ENCODE measurements at regions not wholly inside any gene's neighbourhood (a gene's known extent, or its start where the extent isn't known, plus 50 kb on each side); places are given as distances from the start of the nearest gene placed in this dataset.
A peak's percentile ranks its signal among the peaks of the same experiment; 100 is the strongest.
"Not testable (repeated sequence)": the region's sequence is repeated elsewhere in the genome, so short reads cannot be mapped to it uniquely, and the experiment has no call there.

DNA sequence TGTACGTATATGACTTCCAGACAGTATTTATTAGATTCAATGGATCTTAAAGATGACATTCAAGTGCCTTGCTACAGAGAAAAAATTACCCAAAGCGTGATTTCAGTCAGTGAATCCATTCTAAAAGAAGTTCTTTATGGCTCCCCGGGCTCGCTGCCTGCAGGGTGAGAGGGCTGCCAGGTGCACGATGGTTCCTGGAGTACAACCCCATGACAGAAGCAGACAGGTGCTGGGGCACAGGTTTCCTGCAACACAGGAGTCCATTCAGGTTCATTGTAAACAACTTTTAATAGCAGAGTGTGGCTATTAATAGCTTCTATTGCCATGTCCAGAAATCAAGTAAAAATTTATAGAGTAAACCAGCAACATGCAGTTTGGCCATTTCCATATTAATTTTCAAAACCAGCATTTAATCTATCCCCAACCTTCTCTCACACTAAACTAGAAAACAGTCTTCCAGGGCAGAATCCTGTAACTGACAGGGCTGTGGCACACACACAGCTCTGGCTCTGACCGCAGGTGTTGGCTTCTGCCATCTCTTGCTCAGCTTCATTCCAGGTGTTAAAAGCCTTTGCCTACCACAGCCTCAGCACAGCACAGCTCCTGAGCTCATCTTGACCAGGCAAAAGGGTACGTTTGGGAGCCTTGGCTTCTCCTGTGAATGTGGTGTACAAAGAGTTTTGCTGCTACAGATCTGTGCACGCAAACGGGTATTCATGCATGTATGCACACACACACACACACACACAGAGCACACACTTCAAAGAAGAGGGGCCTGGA, 185.9 kb downstream of the MEX3B start:
- DNase-seq = peak; percentile 90

DNA sequence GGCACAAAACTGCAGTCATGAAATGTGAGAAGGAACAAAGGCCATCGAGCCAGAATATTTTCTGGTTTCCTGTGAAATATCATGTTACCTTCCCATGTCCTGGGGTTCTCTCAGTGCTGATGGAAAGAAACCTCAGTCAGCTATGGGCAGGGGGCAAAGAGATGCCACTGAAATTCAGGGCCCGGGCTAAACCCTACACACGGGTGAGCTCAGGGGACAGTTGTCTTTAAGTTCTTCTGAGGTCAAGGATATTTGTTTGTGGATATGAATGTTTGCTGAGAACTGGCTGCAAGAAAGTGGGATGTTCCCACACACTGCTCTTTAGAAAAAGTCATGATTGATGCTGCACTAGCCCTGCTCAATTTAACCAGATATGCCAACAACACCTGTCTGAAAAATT, 187.2 kb downstream of the MEX3B start:
- peak; percentile 17 for DNase-seq

DNA sequence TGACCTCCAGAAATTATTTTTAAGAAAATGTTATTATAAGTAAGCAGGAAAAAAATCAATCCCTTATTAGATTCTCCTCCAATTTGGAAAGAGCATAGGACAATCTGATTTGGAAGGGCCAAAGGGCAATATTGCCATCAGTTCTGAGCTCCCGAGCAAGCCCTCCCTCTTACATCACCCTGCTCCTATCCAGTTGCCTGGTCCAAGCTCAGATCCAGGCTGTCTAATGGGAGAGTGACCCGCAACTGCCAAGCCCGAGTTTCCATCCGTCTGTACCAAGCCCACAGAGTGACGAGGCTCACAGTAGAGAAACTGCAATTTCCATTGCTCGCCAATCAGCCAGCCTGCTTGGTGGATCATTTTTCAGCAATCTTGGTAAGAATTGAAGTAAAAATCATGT, 187.7 kb downstream of the MEX3B start:
- no peak for DNase-seq

DNA sequence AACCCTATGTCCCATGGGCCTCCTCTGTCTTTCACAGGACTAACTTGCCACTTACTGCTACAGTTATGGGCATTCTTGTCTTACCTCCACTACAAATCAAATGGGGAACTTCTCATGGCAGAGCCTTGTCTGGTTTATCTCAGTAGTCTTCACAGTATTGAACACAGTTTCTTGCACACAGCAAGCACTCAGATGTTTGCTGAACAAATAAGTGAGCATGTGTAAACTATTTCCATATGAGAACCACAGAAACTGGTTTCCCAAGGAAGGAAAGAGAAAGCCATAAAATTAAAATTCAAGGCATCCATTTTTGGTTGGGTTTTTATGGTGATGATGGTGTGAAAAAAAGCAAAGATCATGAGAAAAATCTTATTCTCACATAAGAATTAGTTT, 189.2 kb downstream of the MEX3B start:
- no peak for DNase-seq

DNA sequence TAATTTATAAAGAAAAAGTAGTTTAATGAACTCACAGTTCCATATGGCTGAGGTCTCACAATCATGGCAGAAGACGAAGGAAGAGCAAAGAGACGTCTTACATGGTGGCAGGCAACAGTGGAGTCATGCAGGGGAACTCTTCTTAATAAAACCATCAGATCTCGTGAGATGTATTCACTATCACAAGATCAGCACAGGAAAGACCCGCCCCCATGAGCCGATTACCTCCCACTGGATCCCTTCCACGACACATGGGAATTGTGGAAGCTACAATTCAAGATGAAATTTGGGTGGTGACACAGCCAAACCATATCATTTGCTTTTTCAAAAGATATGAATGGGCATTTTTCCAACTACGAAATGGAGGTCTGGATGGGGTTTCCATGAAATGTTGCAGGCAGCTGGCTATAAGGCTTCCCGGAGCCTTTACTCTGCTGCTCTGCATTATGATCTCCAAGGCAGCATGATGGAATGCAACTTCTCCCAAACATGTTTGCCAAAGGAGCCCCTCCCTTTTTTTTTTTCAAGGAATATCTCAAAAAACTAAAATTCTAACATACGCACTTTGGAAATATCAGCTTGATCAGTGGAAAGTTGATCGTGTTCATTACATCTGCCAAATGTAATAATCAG, 189.7 kb downstream of the MEX3B start:
- no peak for DNase-seq

DNA sequence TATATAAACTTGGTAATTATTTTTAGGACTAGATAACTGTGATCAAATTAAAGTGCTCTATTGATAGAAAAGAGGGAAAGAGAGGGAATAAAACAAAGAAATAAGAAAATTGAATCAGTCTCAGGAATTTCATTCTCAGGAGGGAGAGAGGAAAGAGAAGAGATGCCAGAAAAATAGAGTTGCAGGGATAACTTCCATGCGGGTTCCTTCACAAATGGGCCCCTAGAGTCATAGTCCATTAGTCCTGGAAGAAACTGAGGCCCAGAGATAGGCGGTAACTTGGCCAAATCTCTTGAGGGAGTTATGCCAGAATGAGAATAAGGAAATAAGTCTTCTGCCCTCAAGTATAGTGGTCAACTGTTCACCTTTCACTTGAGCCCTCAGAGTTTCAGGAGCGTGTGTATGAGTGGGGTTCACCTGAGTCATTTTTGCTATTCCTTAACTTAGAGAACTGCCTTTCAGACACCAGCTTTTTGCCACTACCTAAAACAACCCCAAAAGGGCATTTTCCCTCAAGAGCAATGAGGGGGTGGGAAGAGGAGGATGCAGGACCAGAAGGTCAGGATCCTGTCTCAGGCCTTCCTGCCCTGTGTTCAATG, 192.6 kb downstream of the MEX3B start:
- DNase-seq = no peak

DNA sequence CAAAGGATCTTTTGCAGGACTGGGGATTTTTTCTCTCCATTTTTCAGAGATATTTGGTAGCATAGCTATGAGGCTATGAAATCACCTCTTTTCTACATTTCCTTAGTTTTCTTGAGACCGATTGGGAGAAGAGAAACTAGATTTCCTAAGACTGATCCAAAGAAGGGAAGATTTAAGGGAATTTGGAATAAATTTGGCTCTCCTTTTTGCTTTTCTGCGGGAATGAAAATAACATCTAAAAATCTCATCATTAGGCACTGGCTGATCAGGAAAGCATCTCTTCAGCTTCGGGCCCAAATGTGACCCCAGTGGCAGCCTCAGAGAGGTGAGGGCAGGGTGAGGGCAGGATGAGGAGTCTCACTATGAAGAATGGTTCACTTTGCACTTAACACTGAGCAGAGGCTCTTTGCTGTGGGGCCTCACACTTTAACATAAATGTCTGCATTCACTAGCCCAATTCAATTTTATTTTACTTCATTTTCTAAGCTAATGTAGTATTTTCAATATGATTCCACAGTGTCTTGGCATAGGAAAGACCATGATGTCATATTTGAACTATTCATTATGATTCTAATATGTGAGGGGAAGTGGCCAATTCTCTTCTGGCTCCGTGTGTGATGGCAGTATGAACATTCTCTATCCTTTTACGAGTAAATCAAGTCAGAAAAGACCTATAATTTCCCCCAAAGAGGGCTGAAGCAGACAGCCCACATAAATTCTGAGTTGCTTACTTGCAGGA, 193.2 kb downstream of the MEX3B start:
- no peak for DNase-seq

DNA sequence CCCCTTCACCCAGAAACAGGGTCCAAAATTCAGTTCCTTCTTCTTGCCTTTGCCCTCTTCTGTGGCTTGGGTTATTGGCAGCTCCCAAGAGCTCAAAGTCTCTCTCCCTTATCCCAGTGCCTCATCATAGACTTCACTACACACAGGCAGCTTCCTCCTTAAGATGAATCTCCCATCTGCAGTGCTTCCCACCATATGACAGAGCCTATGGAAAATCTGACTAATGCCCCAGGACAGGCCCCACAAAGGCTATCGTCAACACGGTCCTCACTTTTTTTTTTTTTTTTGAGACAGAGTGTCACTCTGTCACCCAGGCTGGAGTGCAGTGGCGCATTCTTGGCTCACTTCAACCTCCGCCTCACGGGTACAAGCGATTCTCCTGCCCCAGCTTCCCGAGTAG, 194.1 kb downstream of the MEX3B start:
- no peak for DNase-seq

DNA sequence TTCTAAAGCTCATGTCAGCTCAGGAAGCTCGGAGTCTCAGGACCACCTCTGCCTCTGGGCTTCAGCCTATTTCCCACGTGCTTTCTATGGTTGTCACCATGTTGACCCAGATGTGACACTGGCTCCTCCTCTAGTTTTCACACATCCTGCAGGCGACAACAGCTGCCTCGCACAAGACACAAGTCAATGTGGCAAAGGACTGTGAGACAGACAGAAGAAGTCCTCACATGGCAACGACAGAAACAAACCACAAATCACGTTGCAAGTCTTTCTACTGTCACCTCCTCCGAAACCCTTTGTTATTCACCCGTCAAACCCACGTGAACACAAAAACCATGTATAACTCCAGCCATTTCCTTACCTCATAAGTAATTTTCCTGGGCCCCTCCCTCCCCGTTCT, 194.5 kb downstream of the MEX3B start:
- no peak for DNase-seq

DNA sequence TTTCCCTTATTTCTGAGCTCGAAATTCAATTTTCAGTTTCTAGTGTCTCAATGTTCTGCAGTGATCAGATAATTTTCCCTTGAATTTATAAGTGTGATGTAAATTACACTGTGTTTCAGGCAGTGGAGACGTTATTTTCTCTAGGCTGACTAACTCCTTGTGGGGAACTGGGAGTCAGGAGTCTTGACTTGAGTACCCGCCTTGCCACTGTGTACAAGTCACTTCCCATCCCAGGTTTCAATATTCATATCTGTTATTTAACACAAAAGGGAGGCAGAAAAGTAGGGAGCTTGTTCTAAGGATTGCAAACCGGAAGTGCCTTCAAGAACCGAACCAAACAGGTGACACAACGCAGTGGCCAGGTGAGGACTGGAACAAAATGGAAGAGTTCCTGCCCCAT, 196.5 kb downstream of the MEX3B start:
- DNase-seq = no peak

DNA sequence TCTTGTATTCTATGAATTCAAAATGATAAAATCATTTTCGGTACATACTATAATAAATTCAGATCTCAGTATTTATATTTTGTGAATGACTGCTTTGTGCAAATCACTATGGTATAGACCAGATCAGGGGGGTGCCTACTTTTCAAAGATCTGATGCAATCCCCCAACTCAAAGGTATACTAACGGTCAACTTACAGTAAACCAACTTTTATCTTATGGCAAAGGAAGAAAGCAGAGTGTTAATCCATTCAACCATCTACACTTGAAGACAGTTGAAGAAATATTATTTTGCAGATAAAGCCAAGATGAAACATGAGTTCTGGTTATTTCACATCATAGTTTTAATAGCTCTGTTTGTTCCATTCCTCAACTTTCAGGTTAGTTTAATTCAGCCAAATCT, 197.1 kb downstream of the MEX3B start:
- no peak for DNase-seq

DNA sequence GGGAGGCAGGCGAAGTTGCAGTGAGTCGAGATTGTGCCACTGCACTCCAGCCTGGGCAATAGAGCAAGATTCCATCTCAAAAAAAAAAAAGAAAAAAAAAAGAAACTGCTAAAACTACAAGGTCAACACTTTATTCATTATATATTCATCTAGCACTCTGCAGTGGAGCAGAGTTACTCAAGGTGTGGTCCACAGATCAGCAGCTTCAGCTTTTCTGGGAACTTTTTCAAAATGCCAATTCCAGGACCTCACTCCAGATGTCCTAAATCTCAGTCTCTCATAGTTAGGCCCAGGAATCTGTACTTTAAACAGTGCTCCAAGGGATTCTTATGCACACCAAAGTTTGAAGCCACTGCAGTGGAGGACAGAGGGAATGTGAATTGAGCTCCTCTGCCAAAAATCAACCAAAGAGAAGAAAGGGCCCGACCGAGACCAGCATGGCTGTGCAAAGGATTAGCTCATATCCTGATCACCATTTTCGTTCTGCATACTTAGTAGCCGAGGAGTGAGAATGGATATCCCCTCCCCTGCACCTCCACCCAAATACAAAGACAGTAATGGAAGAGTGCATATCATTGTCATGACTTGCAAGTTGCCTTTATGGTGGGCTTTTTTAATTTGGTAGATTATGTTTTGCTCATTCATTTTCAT, 201.9 kb downstream of the MEX3B start:
- no peak for DNase-seq

DNA sequence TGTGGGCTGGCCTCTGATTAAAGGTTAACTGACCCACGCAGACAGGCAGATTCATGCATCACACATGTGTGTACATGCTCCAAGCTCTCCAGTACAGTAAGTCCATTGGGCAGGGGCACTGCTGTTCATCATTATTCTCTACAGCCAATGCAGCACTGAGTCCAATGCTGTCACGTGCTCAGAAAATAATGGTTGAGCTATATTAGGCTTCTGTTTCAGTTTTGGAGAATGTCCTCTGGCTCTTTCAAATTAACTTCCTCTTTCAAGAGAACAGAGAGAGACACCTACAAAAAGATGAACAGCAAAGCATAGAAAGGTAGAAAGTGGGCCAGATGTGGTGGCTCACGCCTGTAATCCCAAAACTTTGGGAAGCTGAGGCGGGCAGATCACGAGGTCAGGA, 202.6 kb downstream of the MEX3B start:
- no peak for DNase-seq

DNA sequence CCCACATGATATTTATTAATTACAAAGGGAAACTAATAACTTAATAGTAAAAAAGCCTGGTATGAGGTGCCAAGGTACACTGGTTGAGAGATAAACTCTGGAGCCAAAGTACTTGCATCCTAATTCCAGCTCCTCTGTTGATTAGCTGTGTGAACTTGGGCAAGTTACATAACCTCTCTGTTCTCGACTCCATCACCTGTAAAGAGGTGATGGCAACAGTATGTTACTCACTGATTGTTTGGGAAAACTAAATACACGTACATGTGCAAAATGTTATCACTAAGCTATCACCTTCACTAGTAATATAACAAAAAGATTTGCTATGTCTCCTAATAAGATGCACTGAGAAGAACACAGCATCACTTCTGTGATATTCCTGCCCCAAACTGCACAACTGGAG, 206.4 kb downstream of the MEX3B start:
- no peak for DNase-seq

DNA sequence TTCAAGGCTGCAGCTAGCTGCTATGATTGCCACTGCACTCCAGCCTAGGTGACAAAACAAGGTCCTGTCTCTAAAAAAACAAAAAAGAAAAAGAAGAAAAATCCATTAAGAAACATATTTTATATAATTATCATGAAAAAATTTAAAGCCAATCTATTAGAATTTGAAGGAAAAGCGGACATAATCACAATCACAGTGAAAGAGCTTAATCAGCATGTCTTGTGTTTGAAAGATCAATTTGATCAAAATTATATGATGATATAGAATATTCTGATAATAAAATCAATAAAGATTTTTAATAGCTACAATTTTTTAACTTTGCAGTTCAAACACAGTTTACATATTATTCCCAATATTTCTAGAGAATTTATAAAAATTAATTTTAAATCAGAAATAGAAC, 210.1 kb downstream of the MEX3B start:
- no peak for DNase-seq

DNA sequence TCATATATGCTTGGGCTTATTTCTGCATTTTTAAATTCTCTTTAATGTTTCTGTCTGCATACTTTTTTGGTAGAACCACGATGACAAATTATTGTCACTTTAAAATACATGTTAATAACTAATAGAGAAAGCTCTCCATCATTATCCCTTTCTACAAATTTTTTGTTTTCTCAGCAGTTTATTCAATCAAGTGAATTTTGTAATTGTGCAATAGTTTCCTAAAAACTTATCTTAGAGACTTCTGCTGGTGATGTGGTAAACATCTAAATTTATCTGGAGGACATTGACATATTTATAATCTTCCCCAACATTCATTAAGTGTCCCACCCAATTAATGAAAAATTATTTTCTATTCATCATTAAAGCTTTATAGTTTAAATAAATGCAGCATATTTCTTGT, 215.3 kb downstream of the MEX3B start:
- DNase-seq = no peak

DNA sequence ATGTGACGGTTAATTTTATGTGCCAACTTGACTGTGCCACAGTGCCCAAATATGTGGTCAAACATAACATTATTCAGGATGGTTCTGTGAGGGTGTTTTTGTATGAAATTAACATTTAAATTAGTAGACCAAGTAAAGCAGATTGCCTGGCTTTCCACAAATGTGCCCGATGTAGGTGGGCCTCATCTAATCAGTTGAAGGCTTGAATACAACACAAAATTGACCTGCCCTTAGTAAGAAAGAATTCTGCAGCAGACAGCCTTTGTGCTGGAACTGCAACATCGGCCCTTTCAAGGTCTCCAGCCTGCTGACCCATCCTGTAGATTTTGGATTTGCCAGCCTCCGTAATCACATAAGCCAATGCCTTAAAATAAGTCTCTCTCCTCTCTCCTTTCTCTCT, 215.9 kb downstream of the MEX3B start:
- DNase-seq = no peak

DNA sequence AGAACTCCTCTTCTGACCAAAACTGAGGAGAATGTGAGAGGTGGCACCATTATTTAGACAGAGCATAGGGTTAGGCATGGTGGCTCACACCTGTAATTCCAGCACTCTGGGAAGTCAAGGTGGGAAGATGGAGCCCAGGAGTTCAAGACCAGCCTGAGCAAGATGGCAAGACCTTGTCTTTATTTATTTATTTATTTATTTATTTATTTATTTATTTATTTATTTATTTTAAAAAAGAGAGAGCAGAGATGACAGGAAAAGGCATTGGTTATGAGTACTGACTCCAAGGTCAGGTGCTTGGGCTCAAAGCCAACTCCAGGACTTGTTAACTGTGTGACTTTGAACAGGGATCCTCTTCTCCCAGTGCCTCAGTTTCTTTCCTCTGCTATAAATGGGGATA, 217.7 kb downstream of the MEX3B start:
- DNase-seq = no peak

DNA sequence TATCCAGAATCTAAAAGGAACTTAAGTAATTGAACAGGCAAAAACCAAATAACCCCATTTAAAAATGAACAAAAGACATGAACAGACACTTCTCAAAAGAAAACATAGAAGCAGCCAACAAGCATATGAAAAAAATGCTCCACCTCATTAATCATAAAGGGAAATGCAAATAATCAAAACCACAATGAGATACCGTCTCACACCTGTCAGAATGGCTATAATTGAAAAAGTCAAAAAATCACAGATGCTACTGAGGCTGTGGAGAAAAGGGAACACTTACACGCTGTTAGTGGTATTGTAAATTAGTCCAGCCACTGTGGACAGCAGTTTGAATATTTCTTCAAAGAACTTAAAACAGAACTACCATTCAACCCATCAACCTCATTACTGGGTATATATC, 220.7 kb downstream of the MEX3B start:
- peak; percentile 45 for DNase-seq

DNA sequence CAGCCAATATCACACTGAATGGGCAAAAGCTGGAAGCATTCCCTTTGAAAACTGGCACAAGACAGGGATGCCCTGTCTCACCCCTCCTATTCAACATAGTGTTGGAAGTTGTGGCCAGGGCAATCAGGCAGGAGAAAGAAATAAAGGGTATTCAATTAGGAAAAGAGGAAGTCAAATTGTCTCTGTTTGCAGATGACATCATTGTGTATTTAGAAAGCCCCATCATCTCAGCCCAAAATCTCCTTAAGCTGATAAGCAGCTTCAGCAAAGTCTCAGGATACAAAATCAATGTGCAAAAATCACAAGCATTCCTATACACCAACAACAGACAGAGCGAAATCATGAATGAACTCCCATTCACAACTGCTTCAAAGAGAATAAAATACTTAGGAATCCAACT, 223.2 kb downstream of the MEX3B start:
- not testable (repeated sequence) for DNase-seq

DNA sequence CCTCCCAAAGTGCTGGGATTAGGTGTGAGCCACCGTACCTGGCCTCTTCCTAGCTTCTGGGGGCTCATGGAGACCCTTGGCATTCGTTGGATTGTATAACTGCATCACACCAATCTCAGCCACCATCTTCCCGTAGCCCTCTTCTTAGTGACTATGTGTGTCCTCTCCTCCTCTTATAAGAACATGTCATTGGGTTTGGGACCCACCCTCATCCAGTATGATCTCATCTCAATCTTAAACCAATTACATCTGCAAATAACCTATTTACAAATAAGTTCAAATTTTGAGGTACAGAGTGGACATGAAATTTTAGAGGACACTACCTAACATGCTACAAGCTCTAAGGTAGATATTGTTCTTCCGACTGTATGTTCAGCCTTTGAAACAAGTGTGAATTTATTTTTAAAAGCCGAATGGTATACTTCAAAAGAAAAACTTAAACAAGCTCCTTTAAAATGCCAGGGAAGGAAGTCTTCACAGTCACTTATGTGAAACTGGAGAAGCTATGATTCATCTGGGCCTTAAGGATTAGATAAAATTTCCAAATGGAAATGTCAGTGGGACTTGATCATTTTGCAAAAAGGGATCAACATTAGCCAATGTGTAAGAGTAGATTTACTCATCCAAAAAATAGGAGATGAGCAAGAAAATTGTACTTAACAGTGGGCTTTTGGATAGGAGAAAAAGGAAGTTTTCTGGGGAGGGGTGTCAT, 225.7 kb downstream of the MEX3B start:
- no peak for DNase-seq

DNA sequence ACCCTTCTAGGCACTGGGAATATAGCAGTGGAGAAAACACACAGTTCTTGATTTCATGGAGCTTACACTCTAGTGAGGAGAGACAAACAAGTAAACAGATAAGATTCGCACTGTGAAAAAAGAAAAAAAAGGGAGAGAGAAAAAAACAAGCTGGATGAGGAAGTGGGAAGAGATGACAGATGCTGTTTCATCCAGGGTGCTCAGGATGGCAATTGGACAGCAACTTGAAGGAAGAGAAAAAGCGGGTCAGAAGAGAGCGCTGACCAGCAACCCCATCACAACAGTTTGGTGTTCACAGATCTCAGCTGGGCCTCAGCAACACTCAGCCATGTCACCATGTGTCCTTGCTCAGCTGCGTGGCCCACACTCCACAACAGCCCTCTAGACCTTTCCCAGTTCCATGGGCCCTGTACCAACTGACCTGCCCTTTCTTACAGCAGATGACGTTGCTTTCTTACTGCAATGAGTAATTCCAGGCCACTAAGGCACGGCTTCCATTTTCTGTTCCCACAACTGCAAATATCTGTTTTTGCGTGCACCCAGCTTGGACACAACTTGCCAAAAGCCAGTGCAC, 230.8 kb downstream of the MEX3B start:
- no peak for DNase-seq

Measured in NCI-H146 (cell line).